HCT116 (cell line): ENCODE measurements at regions not wholly inside any gene's neighbourhood (a gene's known extent, or its start where the extent isn't known, plus 50 kb on each side); places are given as distances from the start of the nearest gene placed in this dataset.

Experiments used
- ATAC-seq: fragments of 200-7000 bp; cut with Tn5 transposase; 2 replicates; pipeline ENCODE4 v1.9.1; 2020; ENCODE audit warnings: mild to moderate bottlenecking, moderate library complexity
- BruUV-seq: library from RNA; stranded (reverse); fragments of 400-500 nt; replicated peaks from 2 replicates; lab custom pipeline; 2021; lab: Mats Ljungman, UMichigan
- CTCF ChIA-PET: fragments of 300-600 bp; sonication (Branson Sonifier 250); formaldehyde crosslinking; loops from one replicate; lab custom pipeline; 2021; ENCODE audit warnings: antibody characterized with exemption; lab: Charles Lee
- POLR2A ChIA-PET: fragments of 300-600, 350-600 bp; sonication (Branson Sonifier 250); formaldehyde crosslinking; loops from one replicate; lab custom pipeline; 2021; ENCODE audit warnings: antibody characterized with exemption; lab: Charles Lee
- RAD21 ChIA-PET, 2 experiments: fragments of 300-600 bp; sonication (Branson Sonifier 250); formaldehyde crosslinking; loops; one replicate each; lab custom pipeline; 2023; ENCODE audit warnings: low total read pairs in 2 of 2; ENCODE audit not compliant: uncharacterized antibody in 2 of 2, unreplicated experiment in 2 of 2, low non-redundant PET in 1 of 2; lab: Charles Lee
- DNase-seq: peaks from one replicate; pipeline ENCODE4 v3.0.0-alpha.2; 2010; ENCODE audit warnings: low read depth, low spot score
- H2AFZ ChIP-seq: fragments of 200-600 bp; shearing (Covaris generic), sonication (generic); 2 replicates; pipeline ENCODE4 v1.6.1; 2017; ENCODE audit warnings: low read depth, mixed run types, mixed read lengths, antibody characterized with exemption, low read length; ENCODE audit not compliant: poor library complexity, severe bottlenecking
- H3K27ac ChIP-seq: 2 replicates; pipeline ENCODE4 v1.5.1; 2012; ENCODE audit warnings: low read depth, low read length
- H3K27me3 ChIP-seq: fragments of 200-600 bp; sonication (generic); 2 replicates; pipeline ENCODE4 v1.6.1; 2016; ENCODE audit warnings: mixed run types, low read length, mixed read lengths; ENCODE audit not compliant: insufficient read depth
- H3K36me3 ChIP-seq, 2 experiments: fragments of 200-500 bp in 1 of 2; fragments of 200-600 bp in 1 of 2; sonication (Bioruptor generic) in 1 of 2; sonication (generic) in 1 of 2; 2 replicates each; pipeline versions ENCODE4 v1.5.1 to v1.6.1; 2014 to 2016; ENCODE audit warnings: low read length in 2 of 2, inconsistent platforms in 1 of 2, mixed read lengths in 1 of 2, mixed run types in 1 of 2; ENCODE audit not compliant: insufficient read depth in 2 of 2, control insufficient read depth in 1 of 2
- H3K4me1 ChIP-seq, 2 experiments: fragments of 200-600 bp in 1 of 2; sonication (generic) in 1 of 2; 2 replicates each; pipeline versions ENCODE4 v1.5.1 to v1.6.1; 2012 to 2017; ENCODE audit warnings: low read length in 2 of 2, inconsistent platforms in 1 of 2, mild to moderate bottlenecking in 1 of 2, mixed read lengths in 1 of 2, mixed run types in 1 of 2, moderate library complexity in 1 of 2; ENCODE audit not compliant: insufficient read depth in 2 of 2, control insufficient read depth in 1 of 2
- H3K4me2 ChIP-seq: fragments of 200-600 bp; sonication (generic); 2 replicates; pipeline ENCODE4 v1.6.1; 2017; ENCODE audit warnings: mixed run types, low read length, mixed read lengths
- H3K4me3 ChIP-seq, 2 experiments: fragments of 200-600 bp in 1 of 2; sonication (generic) in 1 of 2; replicated peaks in 1 of 2; 2 replicates each; pipeline ENCODE4 v1.5.1; 2011 to 2016; ENCODE audit warnings: low read length in 2 of 2, control low read depth in 1 of 2, low read depth in 1 of 2, mild to moderate bottlenecking in 1 of 2, mixed read lengths in 1 of 2, mixed run types in 1 of 2
- H3K79me2 ChIP-seq: fragments of 200-600 bp; sonication (generic); 2 replicates; pipeline ENCODE4 v1.6.1; 2017; ENCODE audit warnings: mild to moderate bottlenecking, mixed run types, low read length, moderate library complexity, mixed read lengths; ENCODE audit not compliant: insufficient read depth
- H3K9ac ChIP-seq: fragments of 200-600 bp; sonication (generic); 2 replicates; pipeline ENCODE4 v1.6.1; 2016; ENCODE audit warnings: low read length, mixed read lengths
- H3K9me2 ChIP-seq: fragments of 200-600 bp; sonication (generic), shearing (Covaris generic); 2 replicates; pipeline ENCODE4 v1.6.1; 2017; ENCODE audit warnings: mixed run types, mild to moderate bottlenecking, moderate library complexity; ENCODE audit not compliant: insufficient read depth
- H3K9me3 ChIP-seq, 2 experiments: fragments of 200-500 bp in 1 of 2; fragments of 200-600 bp in 1 of 2; sonication (Bioruptor generic) in 1 of 2; sonication (generic) in 1 of 2; 2 replicates each; pipeline ENCODE4 v1.6.1; 2014 to 2017; ENCODE audit warnings: low read length in 2 of 2, mixed read lengths in 2 of 2, inconsistent platforms in 1 of 2, low read depth in 1 of 2, mild to moderate bottlenecking in 1 of 2, mixed run types in 1 of 2, moderate library complexity in 1 of 2; ENCODE audit not compliant: control insufficient read depth in 1 of 2, insufficient read depth in 1 of 2
- H4K20me1 ChIP-seq: fragments of 200-600 bp; sonication (generic), shearing (Covaris generic); 2 replicates; pipeline ENCODE4 v1.6.1; 2017; ENCODE audit warnings: mixed run types, mild to moderate bottlenecking, moderate library complexity; ENCODE audit not compliant: insufficient read depth
- ATF3 ChIP-seq: IDR thresholded peaks from 2 replicates; pipeline ENCODE4 v1.6.1; 2012
- CBX3 ChIP-seq: IDR thresholded peaks from 2 replicates; pipeline ENCODE4 v1.6.1; 2012; ENCODE audit warnings: low read depth
- EGR1 ChIP-seq: IDR thresholded peaks from 2 replicates; pipeline ENCODE4 v1.6.1; 2012; ENCODE audit warnings: low read depth
- ELF1 ChIP-seq: IDR thresholded peaks from 2 replicates; pipeline ENCODE4 v1.6.1; 2012; ENCODE audit warnings: low read depth, borderline replicate concordance
- EZH2phosphoT487 ChIP-seq: fragments of 200-600 bp; IDR thresholded peaks from 2 replicates; pipeline ENCODE4 v1.6.1; 2018; ENCODE audit warnings: antibody characterized with exemption, borderline replicate concordance
- FOSL1 ChIP-seq: IDR thresholded peaks from 2 replicates; pipeline ENCODE4 v1.6.1; 2012; ENCODE audit warnings: low read depth
- JUND ChIP-seq: IDR thresholded peaks from 2 replicates; pipeline ENCODE4 v1.6.1; 2012
- MAX ChIP-seq: IDR thresholded peaks from 2 replicates; pipeline ENCODE4 v1.6.1; 2012
- RAD21 ChIP-seq: IDR thresholded peaks from 2 replicates; pipeline ENCODE4 v1.6.1; 2012; ENCODE audit warnings: low read depth, mild to moderate bottlenecking
- SP1 ChIP-seq: IDR thresholded peaks from 2 replicates; pipeline ENCODE4 v1.6.1; 2012; ENCODE audit warnings: low read depth
- YY1 ChIP-seq: IDR thresholded peaks from 2 replicates; pipeline ENCODE4 v1.6.1; 2011; ENCODE audit warnings: low read length, low read depth, moderate library complexity, mild to moderate bottlenecking; ENCODE audit not compliant: insufficient replicate concordance; ENCODE audit errors: extremely low read depth
- ZBTB33 ChIP-seq: IDR thresholded peaks from 2 replicates; pipeline ENCODE4 v1.6.1; 2011; ENCODE audit warnings: mild to moderate bottlenecking, low read length, moderate library complexity; ENCODE audit not compliant: insufficient replicate concordance; ENCODE audit errors: extremely low read depth
- ZFX ChIP-seq: fragments of 450-650 bp; IDR thresholded peaks from 2 replicates; pipeline ENCODE4 v1.6.1; 2017
- intact Hi-C: fragments of 100-400 bp; cut with micrococcal nuclease; formaldehyde crosslinking; loops from 2 replicates; pipeline ENCODE4 v1.10.0; 2022

- ChIA-PET POLR2A (no interaction called here), CTCF (no interaction called here), RAD21 (no interaction called here)
- Histone ChIP-seq H3K27me3 (no peaks in the 10 kb centered on the region), H3K27ac (no peak overlapping the region), H3K79me2 (no peaks in the 10 kb centered on the region), H3K9me2 (no peaks in the 10 kb centered on the region), H4K20me1 (no peaks in the 10 kb centered on the region), H3K36me3 (no peaks in the 10 kb centered on the region), H2AFZ (no peak overlapping the region), H3K9ac (no peak overlapping the region), H3K4me3 (no peak overlapping the region), H3K4me2 (no peak overlapping the region), H3K4me1 (no peaks in the 10 kb centered on the region), H3K9me3 (no peaks in the 10 kb centered on the region)
- ATAC-seq: no peak
- intact Hi-C loops: no loop called here
- no peak for DNase-seq
- no TSS peak for BruUV-seq
- no peak for TF ChIP-seq SP1
- no peak for TF ChIP-seq ZBTB33
- TF ChIP-seq EZH2phosphoT487: no peak
- no peak for TF ChIP-seq ZFX
- no peak for TF ChIP-seq RAD21
- no peak for TF ChIP-seq ATF3
- TF ChIP-seq YY1: no peak
- TF ChIP-seq EGR1: no peak
- TF ChIP-seq FOSL1: no peak
- no peak for TF ChIP-seq JUND
- TF ChIP-seq ELF1: no peak
- no peak for TF ChIP-seq MAX
- no peak for TF ChIP-seq CBX3
Observed at GRCh38 chrX:50973199-50973598, 62.7 kb downstream of the BMP15 start.
